Transverse colon (tissue), 4 donors: ENCODE measurements at regions not wholly inside any gene's neighbourhood (a gene's known extent, or its start where the extent isn't known, plus 50 kb on each side); places are given as distances from the start of the nearest gene placed in this dataset.

Experiments
- DNase-seq: peaks from one replicate; pipeline ENCODE4 v3.0.0-alpha.2; 2019
- H3K27ac ChIP-seq, 4 donors: fragments of 200-600 bp; sonication (generic); 2 replicates each; pipeline ENCODE4 v1.5.1; 2016 to 2018; ENCODE audit warnings: inconsistent platforms in 4 of 4
- H3K27me3 ChIP-seq: fragments of 200-600 bp; sonication (generic); 2 replicates; pipeline ENCODE4 v1.5.1; 2017; ENCODE audit warnings: inconsistent platforms
- H3K36me3 ChIP-seq, 4 donors: fragments of 200-600 bp; sonication (generic); 2 replicates each; pipeline ENCODE4 v1.5.1; 2017 to 2019; ENCODE audit warnings: inconsistent platforms in 4 of 4
- H3K4me1 ChIP-seq, 4 donors: fragments of 200-600 bp; sonication (generic); 2 replicates each; pipeline ENCODE4 v1.5.1; 2017 to 2020; ENCODE audit warnings: inconsistent platforms in 4 of 4
- H3K4me3 ChIP-seq, 4 donors: fragments of 200-600 bp; sonication (generic); 1 replicate in 1 of 4; 2 replicates in 3 of 4; pipeline versions ENCODE4 v1.5.1 to v1.6.1; 2017 to 2019; ENCODE audit warnings: inconsistent platforms in 4 of 4
- H3K9me3 ChIP-seq, 2 donors: fragments of 200-600 bp; sonication (generic); 2 replicates each; pipeline ENCODE4 v1.5.1; 2017 to 2019; ENCODE audit warnings: inconsistent platforms in 2 of 2
- EP300 ChIP-seq: sonication (generic); formaldehyde crosslinking; IDR thresholded peaks from one replicate; pipeline ENCODE4 v1.6.1; 2017; ENCODE audit warnings: antibody characterized with exemption, low read depth
- POLR2A ChIP-seq: fragments of 450-650 bp; IDR thresholded peaks from one replicate; pipeline ENCODE4 v1.6.1; 2016; ENCODE audit warnings: antibody characterized with exemption, mild to moderate bottlenecking, moderate library complexity
- POLR2AphosphoS5 ChIP-seq, 3 donors: sonication (generic); formaldehyde crosslinking; IDR thresholded peaks; one replicate each; pipeline ENCODE4 v1.6.1; 2016; ENCODE audit warnings: antibody characterized with exemption in 3 of 3
- WGBS, 2 donors: methylation state at CpG; one replicate each; pipeline ENCODE4 v1.1.5; 2018; ENCODE audit warnings: low coverage in 1 of 2; 5-methylcytosine and 5-hydroxymethylcytosine counted together
- in situ Hi-C, 4 donors: fragments of 200-750 bp; cut with MboI; loops; one replicate each; pipeline versions ENCODE4 v1.15.0 to v1.15.1; 2017; ENCODE audit warnings: low sequenced_read_pairs in 3 of 4, low pct_ligation_motif_present in 1 of 4, low pct_unique_long_range_greater_than_20kb in 1 of 4
- intact Hi-C: fragments of 100-400 bp; cut with DNase I; formaldehyde crosslinking; loops from one replicate; pipeline ENCODE4 v1.15.1; 2023; ENCODE audit warnings: low total_unique reads
- TF ChIP-seq, protein P1 (sequence below), 5 experiments: fragments of 200-600 bp in 3 of 5; fragments of 450-650 bp in 2 of 5; sonication (generic) in 3 of 5; IDR thresholded peaks; 1 replicate in 2 of 5; 2 replicates in 3 of 5; pipeline ENCODE4 v1.5.1; 2016 to 2017; ENCODE audit warnings: antibody characterized with exemption in 5 of 5, inconsistent platforms in 3 of 5, mild to moderate bottlenecking in 2 of 5, moderate library complexity in 1 of 5

DNA sequence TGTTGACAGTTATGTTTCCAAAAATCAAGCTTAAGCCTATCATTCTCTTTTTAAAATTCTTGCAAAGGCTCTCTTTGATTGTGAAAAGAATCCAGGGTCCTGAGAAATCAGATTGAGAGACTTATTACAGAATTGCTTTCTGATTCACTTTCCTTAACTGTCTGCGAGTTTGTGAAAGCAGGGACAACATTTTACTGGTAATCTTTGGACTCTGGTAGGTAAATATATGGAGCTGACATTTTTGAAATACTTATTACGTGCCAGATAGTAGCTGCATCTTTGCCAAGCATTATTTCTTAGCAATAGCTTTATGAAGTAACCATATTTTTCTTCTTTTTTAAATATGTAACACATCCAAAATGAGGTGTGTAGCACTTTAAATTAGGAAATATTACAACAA lies 570.9 kb downstream of the CMPK2 start:
- DNase-seq: no peak
- intact Hi-C loops: no loop called here
- Histone ChIP-seq H3K4me3 (no peak overlapping the region), H3K4me1 (no peaks in the 10 kb centered on the region), H3K36me3 (no peaks in the 10 kb centered on the region), H3K27ac (no peak overlapping the region), H3K27me3 (no peaks in the 10 kb centered on the region), H3K9me3 (no peaks in the 10 kb centered on the region)
- 32 to 40% methylated on average over 2 of the region's 2 CpGs for WGBS, 2 donors
- no peak for TF ChIP-seq POLR2AphosphoS5 (IDR thresholded peaks at IDR 0.05)
- TF ChIP-seq POLR2A: no peak
- TF ChIP-seq EP300: no peak
- TF ChIP-seq, protein P1, sequence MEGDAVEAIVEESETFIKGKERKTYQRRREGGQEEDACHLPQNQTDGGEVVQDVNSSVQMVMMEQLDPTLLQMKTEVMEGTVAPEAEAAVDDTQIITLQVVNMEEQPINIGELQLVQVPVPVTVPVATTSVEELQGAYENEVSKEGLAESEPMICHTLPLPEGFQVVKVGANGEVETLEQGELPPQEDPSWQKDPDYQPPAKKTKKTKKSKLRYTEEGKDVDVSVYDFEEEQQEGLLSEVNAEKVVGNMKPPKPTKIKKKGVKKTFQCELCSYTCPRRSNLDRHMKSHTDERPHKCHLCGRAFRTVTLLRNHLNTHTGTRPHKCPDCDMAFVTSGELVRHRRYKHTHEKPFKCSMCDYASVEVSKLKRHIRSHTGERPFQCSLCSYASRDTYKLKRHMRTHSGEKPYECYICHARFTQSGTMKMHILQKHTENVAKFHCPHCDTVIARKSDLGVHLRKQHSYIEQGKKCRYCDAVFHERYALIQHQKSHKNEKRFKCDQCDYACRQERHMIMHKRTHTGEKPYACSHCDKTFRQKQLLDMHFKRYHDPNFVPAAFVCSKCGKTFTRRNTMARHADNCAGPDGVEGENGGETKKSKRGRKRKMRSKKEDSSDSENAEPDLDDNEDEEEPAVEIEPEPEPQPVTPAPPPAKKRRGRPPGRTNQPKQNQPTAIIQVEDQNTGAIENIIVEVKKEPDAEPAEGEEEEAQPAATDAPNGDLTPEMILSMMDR (IDR thresholded peaks at IDR 0.05): no peak
- in situ Hi-C loops: no loop called here

DNA sequence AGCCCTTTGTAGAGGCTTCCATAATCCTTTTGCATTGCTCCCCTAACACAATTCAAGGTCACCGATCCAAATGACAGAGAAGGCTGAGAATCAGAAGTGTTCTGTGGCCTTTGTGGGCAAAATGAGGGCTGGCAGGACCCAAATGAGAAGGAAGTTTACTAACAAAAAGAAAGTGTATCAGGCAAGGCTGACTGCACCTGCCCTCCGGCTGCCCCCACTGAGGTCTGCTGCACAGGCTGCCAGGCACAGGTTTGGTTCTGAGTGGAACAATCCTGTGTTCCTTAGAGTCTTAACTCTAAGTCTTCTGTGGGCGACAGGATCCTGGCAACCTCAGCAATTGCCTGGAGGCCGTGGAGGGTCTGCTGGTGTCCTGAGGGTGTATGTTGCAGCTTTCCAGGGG lies 568.5 kb downstream of the CMPK2 start:
- no peak overlapping the region for H3K27ac ChIP-seq
- no peak for DNase-seq
- H3K4me3 ChIP-seq: no peak overlapping the region
- no peaks in the 10 kb centered on the region for H3K27me3 ChIP-seq
- no peaks in the 10 kb centered on the region for H3K4me1 ChIP-seq
- TF ChIP-seq EP300 (no peak), POLR2A (no peak), POLR2AphosphoS5 (IDR thresholded peaks at IDR 0.05) (no peak)
- TF ChIP-seq, protein P1 (IDR thresholded peaks at IDR 0.05): no peak
- 82 to 89% methylated on average over 1 to 4 of the region's 4 CpGs for WGBS, 2 donors
- H3K36me3 ChIP-seq: no peaks in the 10 kb centered on the region
- in situ Hi-C loops: no loop called here
- no peaks in the 10 kb centered on the region for H3K9me3 ChIP-seq
- intact Hi-C loops: no loop called here

DNA sequence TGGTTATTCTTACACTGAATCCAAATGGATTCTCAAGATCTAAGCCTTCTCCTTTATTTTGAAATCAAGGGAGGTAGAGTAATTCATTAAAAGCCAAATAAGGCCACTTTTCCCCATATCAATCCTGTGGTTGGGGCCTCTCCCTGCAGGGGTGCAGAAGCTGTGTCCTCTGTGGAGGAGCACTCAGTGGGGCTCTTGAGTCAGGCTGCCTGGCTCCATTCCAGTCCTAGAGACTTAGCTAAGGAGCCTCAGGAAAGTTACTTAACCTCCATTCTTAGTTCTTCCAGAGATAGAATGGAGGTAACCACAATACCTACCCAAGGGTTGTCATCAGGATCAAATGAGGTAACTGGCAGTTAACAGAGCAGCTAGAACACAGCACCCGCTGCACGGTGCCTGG lies 564.3 kb downstream of the CMPK2 start:
- 75 to 100% methylated on average over 2 of the region's 2 CpGs for WGBS, 2 donors
- intact Hi-C loops (no loop called here), in situ Hi-C loops (no loop called here)
- TF ChIP-seq POLR2A: no peak
- no peak for TF ChIP-seq POLR2AphosphoS5 (IDR thresholded peaks at IDR 0.05)
- no peak for TF ChIP-seq EP300
- TF ChIP-seq, protein P1 (IDR thresholded peaks at IDR 0.05): no peak
- Histone ChIP-seq H3K9me3 (no peaks in the 10 kb centered on the region), H3K27ac (no peak overlapping the region), H3K27me3 (no peaks in the 10 kb centered on the region), H3K4me3 (no peak overlapping the region), H3K36me3 (no peaks in the 10 kb centered on the region), H3K4me1 (no peaks in the 10 kb centered on the region)
- no peak for DNase-seq

DNA sequence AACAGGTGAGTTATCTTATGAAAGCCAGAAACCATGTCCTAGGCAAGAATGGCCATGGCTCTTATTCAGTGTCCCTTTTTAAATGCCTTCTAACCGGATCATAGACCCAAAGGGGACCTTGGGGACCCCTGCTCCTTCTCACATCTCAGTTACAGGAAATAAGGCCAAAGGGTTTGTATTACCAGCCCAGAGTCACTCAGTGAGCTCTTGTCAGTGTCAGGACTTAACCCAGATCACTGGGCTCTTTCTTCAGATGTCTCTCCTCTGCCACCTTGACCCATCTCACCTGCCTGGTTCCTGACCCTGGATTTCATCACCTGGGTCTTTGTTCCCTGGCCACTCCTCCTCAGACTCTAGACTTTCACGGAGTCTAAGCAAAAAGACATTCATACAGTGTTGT lies 556.7 kb downstream of the CMPK2 start:
- no peaks in the 10 kb centered on the region for H3K36me3 ChIP-seq
- in situ Hi-C loops: no loop called here
- no peak for DNase-seq
- H3K27me3 ChIP-seq: no peaks in the 10 kb centered on the region
- no peak overlapping the region for H3K4me3 ChIP-seq
- TF ChIP-seq, protein P1 (IDR thresholded peaks at IDR 0.05): no peak
- TF ChIP-seq EP300: no peak
- 76% methylated on average over 2 of the region's 2 CpGs for WGBS, 2 donors
- H3K27ac ChIP-seq: no peak overlapping the region
- intact Hi-C loops: no loop called here
- H3K4me1 ChIP-seq: no peaks in the 10 kb centered on the region
- no peaks in the 10 kb centered on the region for H3K9me3 ChIP-seq
